ENCODE measurements at regions not wholly inside any gene's neighbourhood (a gene's known extent, or its start where the extent isn't known, plus 50 kb on each side); places are given as distances from the start of the nearest gene placed in this dataset.

DNA sequence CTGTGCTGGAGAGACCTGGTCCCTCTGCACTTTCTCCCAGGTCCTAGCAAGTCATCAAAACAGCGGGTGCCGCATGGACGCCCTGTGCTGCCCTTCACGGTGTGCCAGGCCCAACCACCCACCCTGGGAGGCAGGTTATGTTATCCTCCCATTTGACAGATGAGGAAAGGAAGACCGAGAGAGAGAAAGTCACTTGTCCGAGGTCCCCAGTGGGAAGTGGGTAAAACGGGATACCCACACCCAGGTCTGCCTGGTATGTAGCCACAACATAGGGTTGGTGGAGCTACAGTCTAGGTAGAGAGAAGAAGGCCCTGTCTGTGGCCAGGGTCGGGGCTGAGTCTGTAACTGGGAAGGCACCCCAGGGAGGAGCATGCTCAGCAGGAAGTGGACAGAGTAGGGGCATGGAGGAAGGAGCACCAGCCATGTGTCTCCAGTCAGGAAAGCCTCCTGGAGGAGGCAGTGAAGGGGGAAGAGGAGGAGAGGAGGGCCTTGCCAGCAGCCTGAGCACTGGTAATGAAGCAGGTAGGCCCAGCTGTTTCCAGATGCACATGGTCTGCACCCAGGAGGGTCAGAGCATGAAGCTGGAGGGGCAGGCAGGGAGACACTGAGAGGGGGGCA is 98.4 kb downstream of the ZFP36L2 start:
- no peak overlapping the region for H3K4me2 ChIP-seq (ENCODE audit: low read length)
- H4K20me1 ChIP-seq (ENCODE audit: insufficient read depth): no peaks in the 10 kb centered on the region
- no peaks in the 10 kb centered on the region for H3K9me2 ChIP-seq (ENCODE audit: insufficient read depth)
- intact Hi-C loops (cut with micrococcal nuclease): no loop called here
- H3K4me3 ChIP-seq (replicated peaks in 1 of 2; ENCODE audit: low read depth in 1 of 2, low read length in 2 of 2): no peak overlapping the region
- ATAC-seq: no peak
- no peak overlapping the region for H3K9ac ChIP-seq (ENCODE audit: low read length)
- ChIA-PET POLR2A (no interaction called here), RAD21 (ENCODE audit: low non-redundant PET in 1 of 2, low total read pairs in 2 of 2, uncharacterized antibody in 2 of 2, unreplicated experiment in 2 of 2) (no interaction called here), CTCF (interaction anchor here (0.7 kb wide), 1 partner anchor 101 kb away, joined by 3 read pairs; no protein-coding TSS in a partner anchor)
- H2AFZ ChIP-seq (ENCODE audit: low read depth, low read length, poor library complexity, severe bottlenecking): no peak overlapping the region
- H3K4me1 ChIP-seq (ENCODE audit: control insufficient read depth in 1 of 2, insufficient read depth in 2 of 2, low read length in 2 of 2): peaks cover 20 to 23% of the 10 kb centered on the region in 2 experiments
- H3K27ac ChIP-seq (ENCODE audit: low read depth, low read length): no peak overlapping the region
- no TSS peak for BruUV-seq (replicated peaks)
- DNase-seq (ENCODE audit: low read depth, low spot score): no peak
- no peaks in the 10 kb centered on the region for H3K9me3 ChIP-seq (ENCODE audit: control insufficient read depth in 1 of 2, insufficient read depth in 1 of 2, low read depth in 1 of 2, low read length in 2 of 2)
- no peaks in the 10 kb centered on the region for H3K36me3 ChIP-seq (ENCODE audit: control insufficient read depth in 1 of 2, insufficient read depth in 2 of 2, low read length in 2 of 2)
- no peak for TF ChIP-seq POLR2A (IDR thresholded peaks at IDR 0.05; ENCODE audit: borderline replicate concordance, extremely low read depth, insufficient read depth, insufficient read length)
- TF ChIP-seq, protein P1, sequence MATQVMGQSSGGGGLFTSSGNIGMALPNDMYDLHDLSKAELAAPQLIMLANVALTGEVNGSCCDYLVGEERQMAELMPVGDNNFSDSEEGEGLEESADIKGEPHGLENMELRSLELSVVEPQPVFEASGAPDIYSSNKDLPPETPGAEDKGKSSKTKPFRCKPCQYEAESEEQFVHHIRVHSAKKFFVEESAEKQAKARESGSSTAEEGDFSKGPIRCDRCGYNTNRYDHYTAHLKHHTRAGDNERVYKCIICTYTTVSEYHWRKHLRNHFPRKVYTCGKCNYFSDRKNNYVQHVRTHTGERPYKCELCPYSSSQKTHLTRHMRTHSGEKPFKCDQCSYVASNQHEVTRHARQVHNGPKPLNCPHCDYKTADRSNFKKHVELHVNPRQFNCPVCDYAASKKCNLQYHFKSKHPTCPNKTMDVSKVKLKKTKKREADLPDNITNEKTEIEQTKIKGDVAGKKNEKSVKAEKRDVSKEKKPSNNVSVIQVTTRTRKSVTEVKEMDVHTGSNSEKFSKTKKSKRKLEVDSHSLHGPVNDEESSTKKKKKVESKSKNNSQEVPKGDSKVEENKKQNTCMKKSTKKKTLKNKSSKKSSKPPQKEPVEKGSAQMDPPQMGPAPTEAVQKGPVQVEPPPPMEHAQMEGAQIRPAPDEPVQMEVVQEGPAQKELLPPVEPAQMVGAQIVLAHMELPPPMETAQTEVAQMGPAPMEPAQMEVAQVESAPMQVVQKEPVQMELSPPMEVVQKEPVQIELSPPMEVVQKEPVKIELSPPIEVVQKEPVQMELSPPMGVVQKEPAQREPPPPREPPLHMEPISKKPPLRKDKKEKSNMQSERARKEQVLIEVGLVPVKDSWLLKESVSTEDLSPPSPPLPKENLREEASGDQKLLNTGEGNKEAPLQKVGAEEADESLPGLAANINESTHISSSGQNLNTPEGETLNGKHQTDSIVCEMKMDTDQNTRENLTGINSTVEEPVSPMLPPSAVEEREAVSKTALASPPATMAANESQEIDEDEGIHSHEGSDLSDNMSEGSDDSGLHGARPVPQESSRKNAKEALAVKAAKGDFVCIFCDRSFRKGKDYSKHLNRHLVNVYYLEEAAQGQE (IDR thresholded peaks at IDR 0.05; ENCODE audit: low read depth): no peak
- TF ChIP-seq EZH2 (IDR thresholded peaks at IDR 0.05): no peak
- no peak for TF ChIP-seq FOSL1 (IDR thresholded peaks at IDR 0.05; ENCODE audit: low read depth)
- H3K79me2 ChIP-seq (ENCODE audit: insufficient read depth, low read length): no peaks in the 10 kb centered on the region
- H3K27me3 ChIP-seq (ENCODE audit: insufficient read depth, low read length): no peaks in the 10 kb centered on the region
